HG02852 (cell line): ENCODE measurements at regions not wholly inside any gene's neighbourhood (a gene's known extent, or its start where the extent isn't known, plus 50 kb on each side); places are given as distances from the start of the nearest gene placed in this dataset.

Source experiments
- ATAC-seq: cut with Tn5 transposase; IDR thresholded peaks from one replicate; pipeline ENCODE4 v1.9.1; 2021; ENCODE audit warnings: mild to moderate bottlenecking, moderate library complexity; ENCODE audit not compliant: unreplicated experiment

- no peak for ATAC-seq
Measured at GRCh38 chr19:30082611-30083010, 140.6 kb downstream of the URI1 start.

- no peak for ATAC-seq
Measured at GRCh38 chr19:30083125-30083681, 141.2 kb downstream of the URI1 start.

- ATAC-seq, result no peak
Measured at GRCh38 chr19:30083701-30084156, 141.7 kb downstream of the URI1 start.

DNA sequence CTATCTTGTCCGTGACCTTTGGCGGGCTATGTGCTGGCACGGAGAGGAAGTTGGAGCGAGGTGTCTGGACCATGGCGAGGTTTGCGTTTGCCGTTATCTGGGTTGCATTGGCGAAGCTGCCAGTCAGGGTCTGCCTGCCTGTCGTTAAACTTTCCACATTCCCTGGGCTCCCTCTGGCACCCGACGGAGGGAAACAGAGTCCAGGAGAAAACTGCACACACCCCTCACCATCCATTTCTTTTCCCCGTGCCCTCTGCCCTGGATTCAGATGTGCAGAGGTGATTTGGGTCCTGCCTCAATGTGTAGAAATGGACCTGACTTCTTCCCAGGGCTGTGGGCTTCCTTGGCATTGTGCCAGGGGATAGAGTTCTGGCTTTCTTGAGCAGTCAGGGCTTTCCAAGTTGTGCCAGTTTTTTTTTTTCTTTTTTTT is 142.4 kb downstream of the URI1 start:
- no peak for ATAC-seq

GRCh38 chr19:30085394-30085793 is 143.4 kb downstream of the URI1 start:
- no peak for ATAC-seq

- no peak for ATAC-seq
Measured at GRCh38 chr19:30086220-30086619, 144.2 kb downstream of the URI1 start.

DNA sequence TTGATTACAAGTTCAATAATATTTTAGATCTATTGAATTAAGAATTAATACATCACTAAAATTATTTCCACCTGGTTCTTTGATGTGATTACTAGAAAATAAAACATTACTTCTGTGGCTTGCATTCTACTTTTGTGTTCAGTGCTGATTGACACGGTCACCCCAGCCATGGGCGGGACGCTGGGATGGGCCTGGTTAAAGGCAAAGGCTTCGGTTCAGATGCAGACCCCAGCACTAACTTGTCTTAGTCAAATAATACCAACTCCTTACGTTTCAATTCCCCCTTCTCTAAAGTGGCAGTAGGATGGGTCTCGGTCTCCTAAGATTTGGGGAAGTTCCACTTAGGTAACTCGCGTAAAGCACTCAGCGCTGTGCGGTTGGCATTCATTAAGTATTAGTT is 144.9 kb downstream of the URI1 start:
- no peak for ATAC-seq

GRCh38 chr19:30087381-30088138 is 145.5 kb downstream of the URI1 start:
- ATAC-seq, result no peak

GRCh38 chr19:30088567-30088966 is 146.5 kb downstream of the URI1 start:
- no peak for ATAC-seq

DNA sequence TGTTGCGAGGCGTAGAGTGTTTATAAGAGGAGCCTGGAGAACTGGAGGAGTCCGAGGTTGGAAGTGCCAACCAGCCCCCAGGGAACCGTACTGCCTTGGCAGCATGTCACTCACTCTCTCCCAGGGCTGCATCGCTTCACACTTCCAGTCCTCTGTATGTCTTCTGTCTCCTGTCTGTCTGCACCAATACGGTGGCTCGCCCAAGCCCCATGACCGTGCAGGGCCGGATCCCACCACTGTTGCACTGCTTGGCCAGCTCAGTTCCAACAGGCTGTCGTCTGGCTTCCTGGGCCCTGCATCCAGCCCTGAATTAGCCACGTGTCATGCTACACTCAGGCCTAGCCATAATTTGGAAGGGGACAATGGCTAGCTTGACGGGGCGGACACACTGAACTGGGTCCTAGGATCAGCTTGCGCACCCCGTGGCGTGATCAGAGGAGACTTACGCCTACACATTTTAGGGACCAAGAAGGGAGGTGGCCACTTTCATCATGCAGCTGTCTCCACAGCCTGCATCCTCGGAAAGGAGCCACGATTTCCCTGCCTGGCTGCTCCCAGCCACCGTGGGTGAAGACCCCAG is 147.1 kb downstream of the URI1 start:
- no peak for ATAC-seq

DNA sequence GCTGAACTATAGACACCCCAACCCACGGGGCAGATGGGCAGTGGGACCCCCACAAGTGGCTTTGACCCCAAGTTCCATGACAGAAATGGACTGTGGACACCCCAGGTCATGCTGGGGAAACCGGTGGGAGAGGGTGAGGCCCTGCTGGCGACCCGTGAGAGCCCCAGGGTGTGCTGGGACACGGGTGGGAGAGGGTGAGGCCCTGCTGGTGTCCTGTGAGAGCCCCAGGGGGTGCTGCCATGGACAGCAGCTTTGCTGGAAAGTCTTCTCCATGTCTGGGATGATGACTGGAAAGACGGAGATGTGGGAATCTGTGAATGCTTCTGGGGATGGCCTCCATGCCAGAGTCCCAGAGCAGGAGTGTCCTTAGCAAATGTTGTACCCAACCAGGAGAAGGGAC is 148.4 kb downstream of the URI1 start:
- ATAC-seq, result no peak

GRCh38 chr19:30090963-30091362 is 148.9 kb downstream of the URI1 start:
- no peak for ATAC-seq

- ATAC-seq, result no peak
Measured at GRCh38 chr19:30091456-30091855, 149.4 kb downstream of the URI1 start.

DNA sequence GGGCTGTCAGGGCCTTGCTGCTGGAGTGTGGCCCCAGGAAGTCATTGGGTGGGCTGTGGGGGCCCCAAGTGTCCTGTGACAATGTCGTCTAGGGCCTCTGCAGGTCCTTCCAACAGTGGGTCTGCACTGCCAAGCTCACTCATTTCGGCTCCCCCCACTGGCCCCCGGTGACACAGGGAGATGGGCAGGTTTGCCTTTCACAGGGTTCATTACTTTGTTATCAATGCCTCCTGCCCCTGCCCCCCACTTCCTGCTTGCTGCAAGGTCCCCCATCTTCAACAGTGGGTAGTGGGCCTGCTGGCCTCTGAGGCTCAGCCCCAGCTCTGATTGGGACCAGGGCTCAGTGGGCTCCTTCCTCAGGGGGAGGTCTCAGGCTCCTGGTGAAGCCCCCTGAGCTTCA is 149.8 kb downstream of the URI1 start:
- ATAC-seq, result no peak

DNA sequence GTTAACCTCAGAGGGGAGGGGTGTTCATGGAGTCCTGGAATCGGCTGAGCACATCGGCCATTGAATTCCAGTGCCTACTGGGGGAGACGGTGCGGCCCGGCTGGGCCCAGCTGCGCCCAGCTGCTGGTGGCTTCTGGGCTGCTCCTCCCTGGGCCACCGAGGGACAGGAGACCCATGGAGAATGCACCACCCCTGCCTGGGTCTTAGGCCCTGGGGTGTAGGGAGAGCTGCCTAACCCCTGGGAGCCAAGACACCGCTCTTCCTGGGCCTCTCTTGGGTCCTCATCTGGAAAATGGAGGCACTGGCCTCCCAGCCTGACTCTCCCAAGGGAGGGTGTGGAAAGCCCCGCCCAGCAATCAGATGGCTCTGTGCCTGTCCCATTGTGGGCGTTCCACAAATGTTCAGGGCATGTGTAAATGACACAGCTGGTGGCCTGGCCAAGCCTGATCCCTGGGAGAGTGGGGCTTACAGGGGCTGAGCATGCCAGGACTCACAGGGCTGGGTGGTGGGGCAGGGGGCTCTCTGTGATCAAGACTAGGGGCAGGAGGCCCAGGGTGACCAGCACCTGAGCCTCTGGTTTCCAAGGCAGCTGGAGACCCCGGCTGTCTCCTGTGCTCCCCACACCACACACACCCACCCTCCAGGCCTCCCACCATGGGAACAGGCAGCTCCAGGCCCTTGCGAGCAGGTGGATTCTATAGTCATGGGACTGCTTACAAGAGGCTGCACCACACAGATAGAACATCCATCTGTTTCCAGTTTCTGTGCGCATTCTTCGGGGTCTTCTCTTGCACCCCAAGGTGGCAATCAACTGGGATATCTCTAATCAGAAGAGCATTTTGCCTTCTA is 150.9 kb downstream of the URI1 start:
- ATAC-seq, result no peak

DNA sequence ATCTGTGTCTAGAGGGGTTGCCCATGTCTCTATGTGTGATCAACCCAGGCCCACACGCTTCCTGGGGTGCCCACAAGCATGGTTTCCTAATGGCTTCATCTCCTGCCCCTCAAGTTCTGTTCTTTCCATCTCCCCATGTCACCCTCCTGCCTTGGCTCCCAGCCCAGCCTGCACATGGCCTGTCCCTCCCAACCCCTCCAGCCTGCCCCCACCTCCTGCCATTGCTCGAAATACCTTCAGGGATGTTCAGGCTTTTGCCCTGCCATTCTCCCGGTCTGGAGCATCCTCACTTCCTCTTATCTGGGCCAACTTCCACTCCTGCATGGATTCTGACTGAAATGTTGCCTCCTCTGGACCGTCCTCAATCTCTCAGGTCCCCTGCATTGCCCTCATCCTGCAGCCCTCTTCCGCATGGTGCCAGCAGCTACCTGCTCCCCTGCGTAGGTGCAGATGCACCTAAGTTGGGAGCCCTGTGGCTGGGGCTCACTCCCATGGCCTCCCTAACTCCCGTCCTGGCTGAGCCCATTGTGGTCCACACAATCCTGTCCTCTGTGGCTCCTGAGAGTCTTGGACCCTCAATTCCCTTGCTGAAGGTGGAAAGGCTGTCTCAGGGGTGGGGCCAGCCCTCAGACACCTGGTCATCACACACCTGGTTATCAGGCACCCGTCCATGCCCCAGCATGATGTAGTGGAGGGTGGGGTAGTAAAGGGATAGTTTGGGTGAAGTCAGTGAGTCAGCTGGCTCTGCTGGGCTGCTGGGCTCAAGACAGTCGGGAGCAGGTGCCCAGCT is 152.1 kb downstream of the URI1 start:
- ATAC-seq, result no peak

DNA sequence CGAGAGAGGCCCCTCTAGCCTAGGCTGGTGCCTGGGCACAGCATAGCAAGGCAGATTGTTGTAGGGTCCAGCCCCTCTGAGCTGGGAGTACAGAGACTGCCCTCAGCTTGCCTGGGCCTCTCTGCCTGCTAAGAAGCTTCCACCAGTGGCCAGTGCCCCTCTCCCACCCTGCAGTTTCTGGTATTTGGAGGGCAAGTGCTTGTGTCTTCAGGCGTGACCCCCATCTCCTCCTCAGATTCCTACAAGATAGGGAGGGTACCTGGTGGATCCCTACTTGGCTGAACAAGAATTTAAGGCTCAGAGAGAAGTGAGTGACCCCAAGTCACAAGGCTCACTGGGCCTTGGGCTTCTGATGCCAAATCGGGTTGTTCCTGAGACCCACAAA is 152.7 kb downstream of the URI1 start:
- no peak for ATAC-seq

- ATAC-seq, result no peak
Measured at GRCh38 chr19:30095171-30095570, 153.1 kb downstream of the URI1 start.

GRCh38 chr19:30096596-30097370 is 154.7 kb downstream of the URI1 start:
- ATAC-seq, result no peak

DNA sequence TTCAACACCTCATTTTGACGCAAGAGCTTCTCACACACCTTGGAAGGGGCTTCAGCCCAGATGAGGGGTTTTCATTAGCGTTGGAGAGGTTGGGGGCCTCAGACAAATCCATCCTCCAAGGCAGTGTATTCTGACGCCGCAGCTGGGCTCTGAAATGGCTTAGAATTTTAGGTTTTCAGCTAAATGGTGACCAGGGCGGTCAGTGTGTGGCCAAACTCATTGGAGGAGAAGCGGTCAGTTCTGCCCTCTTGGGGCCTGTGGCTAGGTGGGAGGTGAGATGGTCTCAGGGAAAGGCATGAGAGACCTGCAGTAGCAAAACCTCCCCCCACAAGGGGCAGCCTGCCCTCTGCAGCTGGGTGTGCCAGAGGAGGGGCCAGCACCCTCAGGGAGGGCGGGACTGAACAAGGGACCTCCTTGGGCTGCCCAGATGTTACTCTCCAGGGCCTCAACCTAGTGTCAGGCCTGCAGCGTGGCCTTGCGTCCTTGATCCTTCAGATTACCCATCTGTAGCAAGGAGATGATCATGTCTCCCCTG is 155.8 kb downstream of the URI1 start:
- ATAC-seq, result no peak
